ENCODE measurements at regions not wholly inside any gene's neighbourhood (a gene's known extent, or its start where the extent isn't known, plus 50 kb on each side); places are given as distances from the start of the nearest gene placed in this dataset.

- DNase-seq (ENCODE audit: low spot score) = no peak
Measured at GRCh38 chr17:77602062-77602746, 356.3 kb upstream of the TNRC6C start.

- no peak for DNase-seq (ENCODE audit: low spot score)
Measured at GRCh38 chr17:77602883-77603640, 355.4 kb upstream of the TNRC6C start.

GRCh38 chr17:77604301-77604972 is 354.1 kb upstream of the TNRC6C start:
- DNase-seq (ENCODE audit: low spot score) = no peak

GRCh38 chr17:77604973-77605313 is 353.6 kb upstream of the TNRC6C start:
- no peak for DNase-seq (ENCODE audit: low spot score)

GRCh38 chr17:77606146-77606864 is 352.2 kb upstream of the TNRC6C start:
- no peak for DNase-seq (ENCODE audit: low spot score)

GRCh38 chr17:77606865-77607210 is 351.7 kb upstream of the TNRC6C start:
- no peak for DNase-seq (ENCODE audit: low spot score)

GRCh38 chr17:77607606-77608005 is 350.9 kb upstream of the TNRC6C start:
- no peak for DNase-seq (ENCODE audit: low spot score)

GRCh38 chr17:77608431-77608830 is 350.1 kb upstream of the TNRC6C start:
- no peak for DNase-seq (ENCODE audit: low spot score)

GRCh38 chr17:77609553-77610517 is 348.7 kb upstream of the TNRC6C start:
- no peak for DNase-seq (ENCODE audit: low spot score)

GRCh38 chr17:77610518-77610893 is 348.0 kb upstream of the TNRC6C start:
- no peak for DNase-seq (ENCODE audit: low spot score)

- no peak for DNase-seq (ENCODE audit: low spot score)
Measured at GRCh38 chr17:77610972-77611521, 347.5 kb upstream of the TNRC6C start.

GRCh38 chr17:77611791-77612502 is 346.6 kb upstream of the TNRC6C start:
- DNase-seq (ENCODE audit: low spot score) = no peak

- no peak for DNase-seq (ENCODE audit: low spot score)
Measured at GRCh38 chr17:77613218-77613617, 345.3 kb upstream of the TNRC6C start.

- no peak for DNase-seq (ENCODE audit: low spot score)
Measured at GRCh38 chr17:77613627-77614026, 344.9 kb upstream of the TNRC6C start.

GRCh38 chr17:77615703-77616253 is 342.7 kb upstream of the TNRC6C start:
- DNase-seq (ENCODE audit: low spot score) = no peak

- DNase-seq (ENCODE audit: low spot score) = no peak
Measured at GRCh38 chr17:77616254-77616731, 342.2 kb upstream of the TNRC6C start.

GRCh38 chr17:77617516-77617915 is 341.0 kb upstream of the TNRC6C start:
- no peak for DNase-seq (ENCODE audit: low spot score)

GRCh38 chr17:77618173-77618572 is 340.3 kb upstream of the TNRC6C start:
- no peak for DNase-seq (ENCODE audit: low spot score)

GRCh38 chr17:77618731-77619130 is 339.8 kb upstream of the TNRC6C start:
- DNase-seq (ENCODE audit: low spot score) = no peak

- no peak for DNase-seq (ENCODE audit: low spot score)
Measured at GRCh38 chr17:77619326-77619725, 339.2 kb upstream of the TNRC6C start.

All from left forelimb (tissue), 1 donor.